Stimulated activated CD8-positive, alpha-beta memory T cell treated with anti-CD3 and anti-CD28 coated beads, Interleukin-7, amount 100 ng/mL, for 48 hours (primary cell): ENCODE measurements at regions not wholly inside any gene's neighbourhood (a gene's known extent, or its start where the extent isn't known, plus 50 kb on each side); places are given as distances from the start of the nearest gene placed in this dataset.

ENCODE experiments used
- DNase-seq, 2 donors: peaks; one replicate each; pipeline ENCODE4 v3.0.0-alpha.2; 2020; ENCODE audit warnings: low read depth in 1 of 2; ENCODE audit errors: extremely low read depth in 1 of 2

- DNase-seq: no peak
These were observed 109.4 kb downstream of the RCN1 start for GRCh38 chr11:32200136-32200847.

GRCh38 chr11:32204751-32205150 lies 113.9 kb downstream of the RCN1 start:
- no peak for DNase-seq

GRCh38 chr11:32210556-32210955 lies 119.7 kb downstream of the RCN1 start:
- no peak for DNase-seq

GRCh38 chr11:32213223-32213622 lies 122.3 kb downstream of the RCN1 start:
- DNase-seq: peak in 1 of 2 donors; percentile 71

DNA sequence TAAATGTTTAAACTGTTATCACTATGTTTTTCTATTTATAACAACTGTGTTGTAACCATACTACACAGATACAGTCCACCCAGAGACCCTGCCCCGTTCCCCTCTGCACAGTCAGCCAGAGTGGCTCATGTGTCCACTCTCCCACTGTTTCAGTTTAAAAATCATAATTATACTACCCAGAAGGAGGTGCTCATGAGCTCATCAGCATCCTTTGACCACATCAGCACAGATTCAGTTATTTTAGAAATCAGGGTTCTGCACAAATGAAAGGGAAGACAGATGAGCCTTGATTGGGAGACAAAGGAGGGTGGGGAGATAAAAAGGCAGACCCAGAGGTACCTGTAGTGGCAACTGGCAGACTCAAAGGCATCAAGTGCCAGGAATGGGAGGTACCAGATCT lies 124.3 kb downstream of the RCN1 start:
- no peak for DNase-seq

DNA sequence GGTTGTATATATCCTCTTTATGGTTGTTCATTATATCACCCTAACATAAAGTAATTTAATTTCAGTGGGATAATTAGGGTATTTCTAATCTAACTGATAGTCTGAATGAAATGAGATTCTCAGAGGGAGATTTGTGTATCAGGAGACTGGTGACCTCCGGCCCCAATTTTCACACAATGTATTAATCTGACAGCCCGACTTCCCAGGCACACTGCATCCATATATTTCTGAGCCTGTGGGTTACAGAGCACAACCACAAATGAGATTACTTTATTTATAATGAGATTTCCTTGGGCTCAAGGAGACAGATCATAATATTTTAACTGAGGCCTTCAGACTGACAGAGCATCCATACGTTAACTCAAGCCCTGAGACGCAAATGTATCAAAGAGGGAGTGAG lies 125.9 kb downstream of the RCN1 start:
- no peak for DNase-seq

- no peak for DNase-seq
These were observed 128.4 kb downstream of the RCN1 start for GRCh38 chr11:32219320-32219719.

- no peak for DNase-seq
These were observed 130.7 kb downstream of the RCN1 start for GRCh38 chr11:32221476-32222032.

- DNase-seq: no peak
These were observed 133.7 kb downstream of the RCN1 start for GRCh38 chr11:32224580-32224979.

DNA sequence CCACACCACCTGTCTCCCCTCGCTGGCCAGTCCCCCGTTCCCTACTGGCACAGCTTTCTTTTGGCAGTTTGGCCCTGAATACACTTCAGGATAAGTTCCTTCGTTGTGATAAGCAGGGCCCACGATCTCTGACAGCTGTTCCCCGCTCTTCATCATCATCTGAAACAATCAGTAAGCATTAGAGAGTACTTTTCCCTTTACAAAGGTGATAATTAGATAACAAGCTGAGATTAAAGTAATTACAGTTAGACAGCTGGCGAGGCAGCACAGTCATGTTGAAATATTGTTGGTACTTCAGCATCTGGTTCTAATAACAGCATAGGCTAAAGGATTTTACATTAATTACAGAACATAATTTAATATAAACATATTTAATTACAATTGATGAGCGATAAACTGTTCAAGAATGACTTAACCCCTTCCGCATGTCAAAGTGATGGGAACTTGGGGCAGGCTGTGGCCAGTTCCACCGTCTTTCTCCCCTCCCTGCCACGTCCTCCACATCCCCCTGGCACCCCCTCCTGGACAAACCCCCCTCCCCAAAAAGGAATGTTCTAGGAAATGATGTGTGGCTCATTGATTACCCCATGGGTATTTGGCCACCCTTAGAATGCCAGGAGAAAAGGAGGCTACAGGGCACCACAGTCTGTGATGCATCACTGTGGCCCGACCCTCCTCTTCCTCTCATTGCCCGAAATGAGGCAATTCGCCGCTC lies 134.9 kb downstream of the RCN1 start:
- DNase-seq: no peak

DNA sequence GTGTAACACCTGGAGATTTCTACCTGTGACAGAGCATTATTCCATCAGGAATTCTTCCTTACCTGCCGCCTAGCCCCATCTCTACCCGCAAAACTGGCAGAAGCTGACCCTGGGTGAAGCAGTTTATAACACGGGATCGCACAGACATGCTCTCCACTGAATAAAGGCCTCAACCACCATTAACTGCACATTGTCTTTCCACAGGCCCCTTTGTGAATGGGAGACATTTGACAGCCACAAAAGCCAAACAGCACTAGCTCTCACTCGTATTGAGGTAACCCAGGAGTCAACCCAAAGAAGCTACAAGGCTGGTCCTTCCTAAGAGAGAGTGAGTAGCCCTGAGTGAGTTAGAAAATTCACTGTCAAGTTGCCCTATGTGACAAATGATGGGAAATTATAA lies 135.6 kb downstream of the RCN1 start:
- DNase-seq: no peak

GRCh38 chr11:32229576-32230240 lies 138.8 kb downstream of the RCN1 start:
- DNase-seq: no peak

DNA sequence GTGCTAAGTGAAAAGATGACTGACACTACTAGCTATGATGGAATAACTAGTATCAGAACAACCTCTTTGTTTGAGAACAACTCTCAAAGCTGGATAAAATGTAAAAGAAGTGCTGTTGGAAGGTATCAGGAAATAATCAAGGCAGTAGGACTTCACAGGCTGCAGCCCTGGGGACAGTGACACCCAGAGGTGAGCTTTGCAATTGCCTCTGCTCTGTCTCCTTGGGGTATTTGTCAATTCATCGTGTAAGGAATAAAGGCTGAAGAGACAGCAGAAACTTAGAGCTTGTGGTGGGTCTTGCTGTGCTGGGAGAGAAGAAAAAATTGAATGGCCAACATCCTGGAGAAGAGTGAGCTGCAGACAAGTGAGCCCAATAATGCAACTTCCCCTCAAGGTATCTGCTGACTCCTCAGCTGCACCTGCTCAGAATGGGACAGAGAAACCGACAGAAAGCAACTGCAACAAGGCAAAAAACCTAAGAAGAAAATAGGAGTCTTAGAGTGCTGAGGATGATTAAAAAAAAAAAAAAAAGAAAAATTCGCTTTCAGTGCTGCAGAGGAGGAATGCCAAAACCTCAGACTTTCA lies 141.1 kb downstream of the RCN1 start:
- no peak for DNase-seq

DNA sequence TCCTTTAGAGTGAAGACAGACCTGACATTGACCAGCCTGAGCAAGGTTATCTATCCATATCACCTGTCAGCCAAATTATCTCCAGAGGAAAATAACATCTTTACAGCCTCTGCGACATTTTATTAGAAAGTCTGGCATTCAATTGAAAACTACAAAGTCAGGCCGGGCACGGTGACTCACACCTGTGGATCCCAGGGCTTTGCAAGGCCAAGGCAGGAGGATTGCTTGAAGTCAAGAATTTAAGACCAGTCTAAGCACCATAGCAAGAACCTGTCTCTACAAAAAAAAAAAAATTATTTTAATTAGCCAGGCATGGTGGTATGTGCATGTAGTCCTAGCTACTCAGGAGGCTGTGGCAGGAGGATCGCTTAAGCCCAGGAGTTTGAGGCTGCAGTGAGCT lies 141.6 kb downstream of the RCN1 start:
- no peak for DNase-seq

DNA sequence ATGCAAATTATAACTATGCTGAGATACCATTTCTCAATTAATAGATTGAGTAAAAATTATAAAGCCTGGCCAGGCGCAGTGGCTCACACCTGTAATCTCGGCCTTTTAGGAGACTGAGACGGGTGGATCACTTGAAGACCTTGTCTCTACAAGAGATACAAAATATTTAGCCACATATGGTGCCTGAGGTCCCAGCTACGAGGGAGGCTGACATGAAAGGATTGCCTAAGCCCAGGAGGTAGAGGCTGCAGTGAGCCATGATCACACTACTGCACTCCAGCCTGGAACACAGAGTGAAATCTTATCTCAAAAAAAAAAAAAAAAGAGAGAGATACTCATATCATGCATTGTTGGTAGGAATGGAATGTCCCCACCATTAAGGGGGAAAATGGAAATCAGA lies 142.4 kb downstream of the RCN1 start:
- no peak for DNase-seq

- DNase-seq: no peak
These were observed 143.1 kb downstream of the RCN1 start for GRCh38 chr11:32233928-32234327.

DNA sequence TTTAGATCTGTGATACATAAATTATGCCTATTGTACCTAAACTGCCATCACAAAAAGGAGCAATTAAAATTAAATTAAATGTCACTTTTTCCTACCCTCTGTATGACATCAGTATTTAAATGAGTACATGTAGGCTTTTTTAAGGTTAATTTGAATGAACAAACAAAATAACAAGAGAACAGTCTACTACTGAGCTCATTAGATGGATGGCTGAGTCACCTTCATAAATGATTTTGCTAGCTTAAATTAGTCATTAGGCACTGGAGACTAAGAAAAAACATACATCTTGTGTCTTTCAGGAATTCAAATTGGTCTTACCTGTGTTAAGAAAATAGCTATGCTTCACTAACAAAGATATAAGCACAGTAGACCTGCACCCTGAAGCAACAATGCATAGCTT lies 153.6 kb downstream of the RCN1 start:
- DNase-seq: no peak

DNA sequence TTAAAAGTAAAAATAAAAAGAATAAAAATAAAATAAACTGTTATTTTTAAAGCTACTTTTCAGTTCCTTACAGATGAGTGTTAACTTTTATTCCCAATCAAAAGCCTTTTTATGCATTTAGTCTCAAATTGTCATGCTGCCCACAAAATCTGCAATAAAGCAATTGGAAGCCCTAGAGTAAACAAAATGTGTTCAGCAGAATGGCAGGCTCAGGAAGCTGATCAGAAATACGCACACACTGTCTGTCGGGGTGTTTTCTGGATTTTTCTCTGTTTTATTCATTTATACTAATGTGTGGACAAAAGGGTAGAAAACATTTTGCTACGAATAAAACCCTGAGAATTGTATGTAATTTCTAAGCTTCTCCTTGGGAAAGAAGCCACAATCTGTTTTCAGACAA lies 162.8 kb downstream of the RCN1 start:
- no peak for DNase-seq

- DNase-seq: no peak
These were observed 165.0 kb downstream of the RCN1 start for GRCh38 chr11:32255841-32256240.

DNA sequence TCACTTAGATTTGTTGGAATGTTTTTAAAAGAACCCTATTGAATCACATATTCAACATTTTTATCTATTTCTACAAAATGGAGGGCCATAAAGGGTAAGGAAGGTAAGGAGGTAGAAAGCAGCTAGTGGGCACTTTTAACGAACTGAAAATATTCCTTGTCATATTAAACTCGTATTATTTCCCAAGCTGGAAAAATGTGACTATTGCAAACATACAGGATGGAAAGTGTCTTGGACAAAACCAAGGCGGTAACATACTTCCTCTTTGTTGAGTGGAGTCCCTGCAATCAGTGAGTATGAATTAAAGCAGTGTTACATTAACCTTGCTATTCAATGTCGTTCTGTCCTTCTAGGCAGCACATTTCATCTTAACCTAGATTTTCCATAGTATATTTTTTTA lies 165.6 kb downstream of the RCN1 start:
- DNase-seq: no peak

- DNase-seq: no peak
These were observed 168.8 kb downstream of the RCN1 start for GRCh38 chr11:32259641-32260081.
